ENCODE measurements at regions not wholly inside any gene's neighbourhood (a gene's known extent, or its start where the extent isn't known, plus 50 kb on each side); places are given as distances from the start of the nearest gene placed in this dataset.
"Not testable (repeated sequence)": the region's sequence is repeated elsewhere in the genome, so short reads cannot be mapped to it uniquely, and the experiment has no call there.

GRCh38 chr2:204166961-204167360 lies 230.4 kb downstream of the ICOS start:
- no peak for ATAC-seq
- intact Hi-C loops (cut with DNase I) = no loop called here
- DNase-seq (ENCODE audit: low spot score) = no peak

- intact Hi-C loops (cut with DNase I); DNase-seq (ENCODE audit: low spot score); ATAC-seq: not testable (repeated sequence)
These were observed 231.1 kb downstream of the ICOS start for GRCh38 chr2:204167670-204168069.

GRCh38 chr2:204170411-204170810 lies 233.8 kb downstream of the ICOS start:
- ATAC-seq (no peak), DNase-seq (ENCODE audit: low spot score) (no peak)
- intact Hi-C loops (cut with DNase I) = no loop called here

GRCh38 chr2:204171432-204172144 lies 235.0 kb downstream of the ICOS start:
- DNase-seq (ENCODE audit: low spot score) (no peak), ATAC-seq (no peak)
- intact Hi-C loops (cut with DNase I) = no loop called here

- ATAC-seq (no peak), DNase-seq (ENCODE audit: low spot score) (no peak)
- intact Hi-C loops (cut with DNase I) = no loop called here
These were observed 235.6 kb downstream of the ICOS start for GRCh38 chr2:204172145-204172600.

GRCh38 chr2:204174034-204174433 lies 237.5 kb downstream of the ICOS start:
- peak; percentile 61 for ATAC-seq
- no peak for DNase-seq (ENCODE audit: low spot score)
- intact Hi-C loops (cut with DNase I) = no loop called here

- intact Hi-C loops (cut with DNase I) = no loop called here
- no peak for DNase-seq (ENCODE audit: low spot score)
- no peak for ATAC-seq
These were observed 239.1 kb downstream of the ICOS start for GRCh38 chr2:204175552-204176271.

- intact Hi-C loops (cut with DNase I) = no loop called here
- ATAC-seq (no peak), DNase-seq (ENCODE audit: low spot score) (no peak)
These were observed 239.7 kb downstream of the ICOS start for GRCh38 chr2:204176306-204176705.

- intact Hi-C loops (cut with DNase I) = no loop called here
- DNase-seq (ENCODE audit: low spot score) = no peak
- no peak for ATAC-seq
These were observed 240.9 kb downstream of the ICOS start for GRCh38 chr2:204177251-204177976.

- intact Hi-C loops (cut with DNase I) = no loop called here
- DNase-seq (ENCODE audit: low spot score) = peak; percentile 65
- peak; percentile 65 for ATAC-seq
These were observed 241.5 kb downstream of the ICOS start for GRCh38 chr2:204177977-204178522.

GRCh38 chr2:204180649-204181048 lies 244.1 kb downstream of the ICOS start:
- ATAC-seq = no peak
- intact Hi-C loops (cut with DNase I) = no loop called here
- no peak for DNase-seq (ENCODE audit: low spot score)

GRCh38 chr2:204183608-204184007 lies 247.0 kb downstream of the ICOS start:
- intact Hi-C loops (cut with DNase I) = no loop called here
- ATAC-seq (no peak), DNase-seq (ENCODE audit: low spot score) (no peak)

- ATAC-seq = no peak
- intact Hi-C loops (cut with DNase I) = no loop called here
These were observed 247.7 kb downstream of the ICOS start for GRCh38 chr2:204184226-204184625.

GRCh38 chr2:204187229-204188083 lies 250.9 kb downstream of the ICOS start:
- intact Hi-C loops (cut with DNase I) = no loop called here
- no peak for DNase-seq (ENCODE audit: low spot score)
- ATAC-seq = no peak

More at GRCh38 chr2:204184226-204184625, 247.7 kb downstream of the ICOS start:
- DNase-seq (ENCODE audit: low spot score) = no peak

- DNase-seq (ENCODE audit: low spot score) = no peak
- intact Hi-C loops (cut with DNase I) = no loop called here
- ATAC-seq = no peak
These were observed 255.0 kb downstream of the ICOS start for GRCh38 chr2:204191574-204191973.

- ATAC-seq (no peak), DNase-seq (ENCODE audit: low spot score) (no peak)
- intact Hi-C loops (cut with DNase I) = no loop called here
These were observed 258.9 kb downstream of the ICOS start for GRCh38 chr2:204195498-204195897.

GRCh38 chr2:204197336-204198005 lies 260.9 kb downstream of the ICOS start:
- intact Hi-C loops (cut with DNase I) = no loop called here
- ATAC-seq = no peak
- DNase-seq (ENCODE audit: low spot score) = no peak

GRCh38 chr2:204199357-204199756 lies 262.8 kb downstream of the ICOS start:
- ATAC-seq (no peak), DNase-seq (ENCODE audit: low spot score) (no peak)
- intact Hi-C loops (cut with DNase I) = no loop called here
